Hepatocyte (in vitro differentiated cells): ENCODE measurements at regions not wholly inside any gene's neighbourhood (a gene's known extent, or its start where the extent isn't known, plus 50 kb on each side); places are given as distances from the start of the nearest gene placed in this dataset.

Source experiments
- EZH2 ChIP-seq: fragments of 200-600 bp; sonication (generic); IDR thresholded peaks from 2 replicates; pipeline ENCODE4 v1.6.1; 2016; ENCODE audit warnings: antibody characterized with exemption, mild to moderate bottlenecking, borderline replicate concordance
- TF ChIP-seq, protein P1 (sequence below): fragments of 200-600 bp; sonication (generic); IDR thresholded peaks from 2 replicates; pipeline ENCODE4 v1.5.1; 2016; ENCODE audit warnings: antibody characterized with exemption, mild to moderate bottlenecking; ENCODE audit not compliant: poor library complexity

DNA sequence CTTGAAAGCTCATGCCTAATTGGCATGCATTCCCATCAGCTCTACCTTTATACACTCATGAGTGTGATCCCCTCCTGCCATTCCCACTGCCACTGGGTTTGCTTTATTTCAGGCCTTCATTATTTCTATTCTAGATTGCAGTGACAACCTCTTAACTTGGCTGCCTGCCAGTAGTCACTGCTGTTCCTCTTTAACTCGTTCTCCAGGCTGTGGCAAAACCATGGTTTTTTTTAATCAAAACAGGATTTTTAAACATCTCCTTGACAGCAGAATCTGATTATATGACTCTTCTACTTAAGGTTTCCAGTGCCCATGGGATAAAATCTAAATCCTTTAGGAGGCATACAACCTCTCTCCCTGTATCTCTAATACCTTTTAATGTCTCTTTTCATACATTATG, 223.7 kb upstream of the PCDH15 start:
- TF ChIP-seq, protein P1, sequence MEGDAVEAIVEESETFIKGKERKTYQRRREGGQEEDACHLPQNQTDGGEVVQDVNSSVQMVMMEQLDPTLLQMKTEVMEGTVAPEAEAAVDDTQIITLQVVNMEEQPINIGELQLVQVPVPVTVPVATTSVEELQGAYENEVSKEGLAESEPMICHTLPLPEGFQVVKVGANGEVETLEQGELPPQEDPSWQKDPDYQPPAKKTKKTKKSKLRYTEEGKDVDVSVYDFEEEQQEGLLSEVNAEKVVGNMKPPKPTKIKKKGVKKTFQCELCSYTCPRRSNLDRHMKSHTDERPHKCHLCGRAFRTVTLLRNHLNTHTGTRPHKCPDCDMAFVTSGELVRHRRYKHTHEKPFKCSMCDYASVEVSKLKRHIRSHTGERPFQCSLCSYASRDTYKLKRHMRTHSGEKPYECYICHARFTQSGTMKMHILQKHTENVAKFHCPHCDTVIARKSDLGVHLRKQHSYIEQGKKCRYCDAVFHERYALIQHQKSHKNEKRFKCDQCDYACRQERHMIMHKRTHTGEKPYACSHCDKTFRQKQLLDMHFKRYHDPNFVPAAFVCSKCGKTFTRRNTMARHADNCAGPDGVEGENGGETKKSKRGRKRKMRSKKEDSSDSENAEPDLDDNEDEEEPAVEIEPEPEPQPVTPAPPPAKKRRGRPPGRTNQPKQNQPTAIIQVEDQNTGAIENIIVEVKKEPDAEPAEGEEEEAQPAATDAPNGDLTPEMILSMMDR = no peak
- no peak for TF ChIP-seq EZH2
